Breast epithelium (tissue), 4 donors: ENCODE measurements at regions not wholly inside any gene's neighbourhood (a gene's known extent, or its start where the extent isn't known, plus 50 kb on each side); places are given as distances from the start of the nearest gene placed in this dataset.

Experiments used
- DNase-seq, 2 donors: peaks; one replicate each; pipeline ENCODE4 v3.0.0-alpha.2; 2019; ENCODE audit warnings: low spot score in 2 of 2
- H3K27ac ChIP-seq, 2 donors: fragments of 200-600 bp; sonication (generic) in 1 of 2; one replicate each; pipeline ENCODE4 v1.5.1; 2016 to 2019; ENCODE audit warnings: mild to moderate bottlenecking in 1 of 2
- H3K27me3 ChIP-seq, 2 donors: fragments of 200-600 bp; sonication (generic) in 1 of 2; one replicate each; pipeline versions ENCODE4 v1.5.1 to v1.6.0; 2017 to 2019; ENCODE audit warnings: control low read depth in 1 of 2, mild to moderate bottlenecking in 1 of 2
- H3K36me3 ChIP-seq: fragments of 200-600 bp; one replicate; pipeline ENCODE4 v1.5.1; 2019
- H3K4me1 ChIP-seq, 2 donors: fragments of 200-600 bp; sonication (generic); one replicate each; pipeline ENCODE4 v1.5.1; 2016 to 2019; ENCODE audit warnings: control low read depth in 1 of 2
- H3K4me3 ChIP-seq, 3 donors: fragments of 200-600 bp; sonication (generic); 1 replicate in 2 of 3; 2 replicates in 1 of 3; pipeline ENCODE4 v1.5.1; 2016 to 2019; ENCODE audit warnings: mild to moderate bottlenecking in 3 of 3, moderate library complexity in 2 of 3
- H3K9me3 ChIP-seq, 2 donors: fragments of 200-600 bp; sonication (generic) in 1 of 2; one replicate each; pipeline ENCODE4 v1.5.1; 2016 to 2019; ENCODE audit warnings: control low read depth in 1 of 2
- POLR2A ChIP-seq: fragments of 450-650 bp; IDR thresholded peaks from one replicate; pipeline ENCODE4 v1.6.1; 2016; ENCODE audit warnings: antibody characterized with exemption, mild to moderate bottlenecking, moderate library complexity
- POLR2AphosphoS5 ChIP-seq, 3 donors: sonication (generic); formaldehyde crosslinking; IDR thresholded peaks; one replicate each; pipeline ENCODE4 v1.6.1; 2017; ENCODE audit warnings: antibody characterized with exemption in 3 of 3
- intact Hi-C: fragments of 100-400 bp; cut with DNase I; formaldehyde crosslinking; loops from one replicate; pipeline ENCODE4 v1.15.1; 2023; ENCODE audit warnings: low total_unique reads
- TF ChIP-seq, protein P1 (sequence below), 3 donors: fragments of 450-650 bp; IDR thresholded peaks; one replicate each; pipeline ENCODE4 v1.5.1; 2016 to 2017; ENCODE audit warnings: antibody characterized with exemption in 3 of 3, mild to moderate bottlenecking in 3 of 3, moderate library complexity in 3 of 3

DNA sequence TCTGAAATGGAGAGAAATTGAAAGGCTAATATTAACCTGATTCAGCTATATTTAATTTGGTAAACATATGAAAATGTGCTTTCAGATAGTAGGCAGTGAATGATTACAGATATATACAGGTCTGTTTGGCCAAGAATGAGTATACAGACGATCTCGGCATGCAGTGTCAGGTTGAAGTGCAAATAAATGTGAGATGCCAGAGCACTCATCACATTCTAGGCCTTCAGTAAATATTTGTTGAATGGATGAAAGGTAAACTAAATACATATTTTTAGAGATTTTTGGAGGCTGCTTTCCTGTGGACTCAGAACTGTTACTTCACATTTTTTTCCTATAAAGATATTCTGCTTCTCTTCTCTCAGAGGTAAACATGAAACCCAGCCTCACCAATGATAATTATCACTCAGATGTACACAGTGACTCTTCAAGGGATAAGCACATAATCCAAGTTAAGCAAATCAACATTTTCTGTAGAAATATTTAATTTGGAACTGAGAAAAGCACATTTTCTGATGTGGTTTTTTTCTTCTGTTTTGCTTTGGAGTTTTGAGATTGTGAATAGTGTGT, 702.9 kb downstream of the BRINP3 start:
- DNase-seq = no peak
- Histone ChIP-seq H3K4me1 (no peaks in the 10 kb centered on the region), H3K27me3 (no peaks in the 10 kb centered on the region), H3K9me3 (no peaks in the 10 kb centered on the region), H3K27ac (no peak overlapping the region), H3K36me3 (no peaks in the 10 kb centered on the region), H3K4me3 (no peak overlapping the region)
- TF ChIP-seq POLR2AphosphoS5 (IDR thresholded peaks at IDR 0.05) (no peak), POLR2A (no peak)
- TF ChIP-seq, protein P1, sequence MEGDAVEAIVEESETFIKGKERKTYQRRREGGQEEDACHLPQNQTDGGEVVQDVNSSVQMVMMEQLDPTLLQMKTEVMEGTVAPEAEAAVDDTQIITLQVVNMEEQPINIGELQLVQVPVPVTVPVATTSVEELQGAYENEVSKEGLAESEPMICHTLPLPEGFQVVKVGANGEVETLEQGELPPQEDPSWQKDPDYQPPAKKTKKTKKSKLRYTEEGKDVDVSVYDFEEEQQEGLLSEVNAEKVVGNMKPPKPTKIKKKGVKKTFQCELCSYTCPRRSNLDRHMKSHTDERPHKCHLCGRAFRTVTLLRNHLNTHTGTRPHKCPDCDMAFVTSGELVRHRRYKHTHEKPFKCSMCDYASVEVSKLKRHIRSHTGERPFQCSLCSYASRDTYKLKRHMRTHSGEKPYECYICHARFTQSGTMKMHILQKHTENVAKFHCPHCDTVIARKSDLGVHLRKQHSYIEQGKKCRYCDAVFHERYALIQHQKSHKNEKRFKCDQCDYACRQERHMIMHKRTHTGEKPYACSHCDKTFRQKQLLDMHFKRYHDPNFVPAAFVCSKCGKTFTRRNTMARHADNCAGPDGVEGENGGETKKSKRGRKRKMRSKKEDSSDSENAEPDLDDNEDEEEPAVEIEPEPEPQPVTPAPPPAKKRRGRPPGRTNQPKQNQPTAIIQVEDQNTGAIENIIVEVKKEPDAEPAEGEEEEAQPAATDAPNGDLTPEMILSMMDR (IDR thresholded peaks at IDR 0.05) = no peak
- intact Hi-C loops = no loop called here

DNA sequence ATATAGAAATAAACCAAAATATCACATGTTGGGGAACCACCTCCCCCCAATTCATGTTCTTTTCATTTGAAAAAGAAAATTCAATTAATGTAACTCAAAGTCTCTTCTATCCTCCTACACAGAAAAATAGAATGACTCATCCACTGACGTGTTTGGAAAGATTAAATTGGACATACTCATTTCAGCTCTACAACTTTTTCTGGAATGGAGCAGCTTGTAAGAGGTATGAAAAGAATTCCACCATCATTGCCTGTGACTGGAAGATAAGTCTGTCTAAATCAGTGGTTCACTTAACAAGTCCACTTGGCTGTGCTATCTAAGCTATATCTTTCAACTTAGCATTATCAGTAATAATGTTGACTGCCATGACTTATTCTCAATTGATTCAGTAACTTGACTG, 702.3 kb downstream of the BRINP3 start:
- DNase-seq = no peak
- no peaks in the 10 kb centered on the region for H3K4me1 ChIP-seq
- intact Hi-C loops = no loop called here
- H3K4me3 ChIP-seq = no peak overlapping the region
- no peaks in the 10 kb centered on the region for H3K9me3 ChIP-seq
- H3K27ac ChIP-seq = no peak overlapping the region
- no peaks in the 10 kb centered on the region for H3K27me3 ChIP-seq
- TF ChIP-seq POLR2A (no peak), POLR2AphosphoS5 (IDR thresholded peaks at IDR 0.05) (no peak)
- TF ChIP-seq, protein P1 (IDR thresholded peaks at IDR 0.05) = no peak
- H3K36me3 ChIP-seq = no peaks in the 10 kb centered on the region

DNA sequence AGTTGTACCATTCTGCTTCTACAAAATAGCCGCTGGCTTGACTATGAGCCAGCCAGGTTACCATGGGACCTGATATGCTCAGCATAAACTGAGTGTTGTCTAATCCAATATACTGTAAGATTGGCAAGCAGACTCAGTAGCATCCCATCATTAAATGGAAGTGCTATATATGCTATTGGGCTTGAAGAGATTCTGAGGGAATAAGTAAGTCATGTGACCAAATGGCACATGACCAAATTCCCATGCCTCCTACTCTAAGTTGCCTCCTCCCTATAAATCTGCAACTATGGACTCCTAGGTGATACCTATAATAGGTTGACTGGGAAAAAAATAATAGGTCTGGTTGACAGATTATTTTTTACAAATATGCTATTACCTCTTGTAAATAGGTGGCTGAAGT, 698.6 kb downstream of the BRINP3 start:
- H3K4me3 ChIP-seq = no peak overlapping the region
- no peaks in the 10 kb centered on the region for H3K36me3 ChIP-seq
- no peaks in the 10 kb centered on the region for H3K27me3 ChIP-seq
- TF ChIP-seq, protein P1 (IDR thresholded peaks at IDR 0.05) = no peak
- TF ChIP-seq POLR2A (no peak), POLR2AphosphoS5 (IDR thresholded peaks at IDR 0.05) (no peak)
- no peaks in the 10 kb centered on the region for H3K4me1 ChIP-seq
- intact Hi-C loops = no loop called here
- H3K9me3 ChIP-seq = no peaks in the 10 kb centered on the region
- H3K27ac ChIP-seq = no peak overlapping the region
- no peak for DNase-seq

DNA sequence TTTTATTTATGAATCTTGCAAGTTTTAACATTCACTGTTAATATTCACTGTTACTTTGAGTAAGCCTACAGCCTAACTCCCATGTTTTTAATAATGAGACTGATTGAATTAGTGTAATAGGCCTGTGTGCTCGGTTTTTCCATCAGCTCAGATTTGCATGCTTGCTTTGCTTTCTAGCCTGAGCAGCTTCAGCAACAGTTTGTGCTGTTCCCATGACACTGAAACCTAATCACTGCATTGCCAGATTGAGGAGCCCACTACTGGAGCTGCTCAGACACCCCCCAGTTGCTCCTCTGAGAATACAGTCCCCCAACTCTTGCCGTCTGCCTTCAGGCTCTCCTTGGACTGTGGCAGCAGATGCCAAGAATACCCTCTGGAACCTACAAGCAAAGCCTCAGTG, 695.4 kb downstream of the BRINP3 start:
- TF ChIP-seq POLR2AphosphoS5 (IDR thresholded peaks at IDR 0.05) (no peak), POLR2A (no peak)
- TF ChIP-seq, protein P1 (IDR thresholded peaks at IDR 0.05) = no peak
- no peaks in the 10 kb centered on the region for H3K36me3 ChIP-seq
- no peak for DNase-seq
- H3K4me3 ChIP-seq = no peak overlapping the region
- intact Hi-C loops = no loop called here
- H3K27ac ChIP-seq = no peak overlapping the region
- H3K27me3 ChIP-seq = no peaks in the 10 kb centered on the region
- no peaks in the 10 kb centered on the region for H3K4me1 ChIP-seq
- H3K9me3 ChIP-seq = no peaks in the 10 kb centered on the region

DNA sequence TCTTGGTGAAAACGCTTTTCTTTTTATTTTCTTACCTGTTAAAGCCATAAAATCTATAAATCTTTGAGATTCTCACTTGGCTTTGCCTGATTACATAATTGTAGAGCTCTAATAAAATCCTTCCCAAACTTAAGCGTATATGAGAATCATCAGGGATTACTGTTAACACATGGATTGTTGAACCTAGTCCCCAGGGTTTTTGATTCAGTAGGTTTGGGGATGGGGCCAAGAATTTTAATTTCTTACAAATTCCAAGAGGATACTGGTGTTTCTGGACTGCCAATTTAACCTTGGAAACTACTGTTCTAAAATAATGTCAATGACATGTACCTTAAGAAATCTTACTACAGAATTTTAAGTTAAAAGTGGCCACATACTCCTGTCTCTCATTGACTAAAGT, 694.2 kb downstream of the BRINP3 start:
- DNase-seq = no peak
- Histone ChIP-seq H3K4me3 (no peak overlapping the region), H3K36me3 (no peaks in the 10 kb centered on the region), H3K4me1 (no peaks in the 10 kb centered on the region), H3K27ac (no peak overlapping the region), H3K27me3 (no peaks in the 10 kb centered on the region), H3K9me3 (no peaks in the 10 kb centered on the region)
- TF ChIP-seq, protein P1 (IDR thresholded peaks at IDR 0.05) = no peak
- TF ChIP-seq POLR2A (no peak), POLR2AphosphoS5 (IDR thresholded peaks at IDR 0.05) (no peak)
- intact Hi-C loops = no loop called here
